ENCODE measurements at regions not wholly inside any gene's neighbourhood (a gene's known extent, or its start where the extent isn't known, plus 50 kb on each side); places are given as distances from the start of the nearest gene placed in this dataset.
"Not testable (repeated sequence)": the region's sequence is repeated elsewhere in the genome, so short reads cannot be mapped to it uniquely, and the experiment has no call there.

DNA sequence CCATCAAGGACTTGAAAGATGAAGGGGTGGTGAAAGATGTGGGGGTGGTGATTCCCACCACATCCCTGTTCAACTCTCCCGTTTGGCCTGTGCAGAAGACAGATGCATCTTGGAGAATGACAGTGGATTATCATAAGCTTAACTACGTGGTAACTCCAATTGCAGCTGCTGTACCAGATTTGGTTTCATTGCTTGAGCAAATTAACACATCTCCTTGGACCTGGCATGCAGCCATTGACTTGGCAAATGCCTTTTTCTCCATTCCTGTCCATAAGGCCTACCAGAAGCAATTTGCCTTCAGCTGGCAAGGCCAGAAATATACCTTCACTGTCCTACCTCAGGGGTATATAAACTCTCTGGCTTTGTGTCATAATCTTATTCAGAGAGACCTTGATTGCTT is 746.3 kb downstream of the DNAH5 start:
- not testable (repeated sequence) for H3K27ac Mint-ChIP-seq; H3K36me3 Mint-ChIP-seq; H3K4me1 Mint-ChIP-seq (ENCODE audit: low read depth in 2 of 2); DNase-seq (ENCODE audit: low spot score); H3K9me3 Mint-ChIP-seq; H3K4me3 Mint-ChIP-seq; H3K27me3 Mint-ChIP-seq; ATAC-seq

DNA sequence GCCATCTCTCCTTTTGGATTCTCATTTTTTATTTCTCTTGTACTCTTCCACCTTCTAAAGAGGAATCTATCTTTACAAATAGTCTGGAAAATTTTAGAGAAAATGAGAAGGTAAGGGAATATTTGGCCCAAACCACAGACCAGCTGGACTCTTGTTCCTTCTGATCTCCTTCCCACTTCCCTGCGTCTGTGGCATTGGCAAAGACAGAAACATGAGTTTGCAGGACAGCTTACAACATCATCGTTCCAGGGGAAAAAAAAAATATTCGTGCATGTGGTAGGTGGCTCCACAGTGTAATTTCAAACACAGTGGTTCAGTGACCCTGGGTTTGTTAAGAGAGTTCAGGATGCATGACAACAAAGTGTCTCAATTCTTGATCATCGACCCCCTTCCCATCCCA is 755.0 kb downstream of the DNAH5 start:
- Mint-ChIP-seq H3K27ac (no peak overlapping the region), H3K27me3 (no peaks in the 10 kb centered on the region), H3K4me3 (no peak overlapping the region), H3K36me3 (no peaks in the 10 kb centered on the region), H3K9me3 (no peaks in the 10 kb centered on the region), H3K4me1 (ENCODE audit: low read depth in 2 of 2) (no peaks in the 10 kb centered on the region)
- ATAC-seq: no peak
- DNase-seq (ENCODE audit: low spot score): no peak

- no peak overlapping the region for H3K27ac Mint-ChIP-seq
- H3K36me3 Mint-ChIP-seq: no peaks in the 10 kb centered on the region
- H3K4me1 Mint-ChIP-seq (ENCODE audit: low read depth in 2 of 2): no peaks in the 10 kb centered on the region
- H3K4me3 Mint-ChIP-seq: no peak overlapping the region
- H3K9me3 Mint-ChIP-seq: peaks cover 2% of the 10 kb centered on the region
- no peak for DNase-seq (ENCODE audit: low spot score)
- no peaks in the 10 kb centered on the region for H3K27me3 Mint-ChIP-seq
- no peak for ATAC-seq
These were observed 756.1 kb downstream of the DNAH5 start for GRCh38 chr5:13188371-13188770.

DNA sequence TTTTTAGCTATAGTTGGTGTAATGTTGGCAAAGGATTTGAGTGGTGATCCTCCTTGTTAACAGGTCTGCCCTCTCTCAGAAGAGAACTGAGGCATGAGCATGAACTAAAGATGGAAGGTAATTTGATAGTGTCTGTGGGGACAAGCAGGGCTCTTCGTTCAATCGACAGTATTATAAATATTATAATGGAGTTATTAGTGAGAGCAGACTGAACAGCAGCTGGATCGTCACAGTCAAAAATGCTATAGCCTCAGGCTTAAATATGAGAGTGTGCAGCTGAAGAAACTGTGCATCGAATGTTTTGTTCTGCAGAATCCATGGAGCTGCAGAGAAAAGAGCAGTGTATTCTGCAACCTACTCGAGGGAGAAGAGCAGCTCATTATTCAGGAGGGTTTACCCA is 757.3 kb downstream of the DNAH5 start:
- Mint-ChIP-seq H3K36me3 (no peaks in the 10 kb centered on the region), H3K27ac (no peak overlapping the region), H3K27me3 (no peaks in the 10 kb centered on the region), H3K4me1 (ENCODE audit: low read depth in 2 of 2) (no peaks in the 10 kb centered on the region), H3K4me3 (no peak overlapping the region), H3K9me3 (peaks cover 10% of the 10 kb centered on the region)
- no peak for DNase-seq (ENCODE audit: low spot score)
- ATAC-seq: no peak

DNA sequence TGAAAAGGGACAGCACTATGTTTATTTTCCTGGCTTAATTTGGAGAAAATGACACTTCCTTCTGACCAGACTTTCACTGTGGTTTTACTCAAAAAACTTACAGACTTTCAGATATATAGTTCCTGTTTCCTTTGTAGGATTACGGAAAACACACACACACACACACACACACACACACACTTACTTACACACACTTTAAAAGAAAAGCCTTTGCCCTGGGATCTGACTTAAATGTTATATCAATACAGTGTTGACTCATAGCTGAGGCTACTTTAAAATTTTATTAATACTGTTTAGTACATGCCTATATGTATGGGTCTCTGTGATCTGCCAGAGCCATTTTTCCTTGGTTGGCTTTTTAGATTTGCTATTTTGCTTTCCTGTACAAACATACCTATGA is 758.3 kb downstream of the DNAH5 start:
- no peak overlapping the region for H3K4me3 Mint-ChIP-seq
- no peaks in the 10 kb centered on the region for H3K36me3 Mint-ChIP-seq
- H3K9me3 Mint-ChIP-seq: peaks cover 12% of the 10 kb centered on the region
- H3K27me3 Mint-ChIP-seq: no peaks in the 10 kb centered on the region
- DNase-seq (ENCODE audit: low spot score) (no peak), ATAC-seq (no peak)
- no peak overlapping the region for H3K27ac Mint-ChIP-seq
- no peaks in the 10 kb centered on the region for H3K4me1 Mint-ChIP-seq (ENCODE audit: low read depth in 2 of 2)

GRCh38 chr5:13179407-13180087 is 764.9 kb downstream of the DNAH5 start:
- H3K36me3 Mint-ChIP-seq: no peaks in the 10 kb centered on the region
- H3K27me3 Mint-ChIP-seq: no peaks in the 10 kb centered on the region
- peaks cover 12% of the 10 kb centered on the region for H3K9me3 Mint-ChIP-seq
- ATAC-seq (no peak), DNase-seq (ENCODE audit: low spot score) (no peak)
- no peak overlapping the region for H3K4me3 Mint-ChIP-seq
- no peaks in the 10 kb centered on the region for H3K4me1 Mint-ChIP-seq (ENCODE audit: low read depth in 2 of 2)
- H3K27ac Mint-ChIP-seq: no peak overlapping the region

DNA sequence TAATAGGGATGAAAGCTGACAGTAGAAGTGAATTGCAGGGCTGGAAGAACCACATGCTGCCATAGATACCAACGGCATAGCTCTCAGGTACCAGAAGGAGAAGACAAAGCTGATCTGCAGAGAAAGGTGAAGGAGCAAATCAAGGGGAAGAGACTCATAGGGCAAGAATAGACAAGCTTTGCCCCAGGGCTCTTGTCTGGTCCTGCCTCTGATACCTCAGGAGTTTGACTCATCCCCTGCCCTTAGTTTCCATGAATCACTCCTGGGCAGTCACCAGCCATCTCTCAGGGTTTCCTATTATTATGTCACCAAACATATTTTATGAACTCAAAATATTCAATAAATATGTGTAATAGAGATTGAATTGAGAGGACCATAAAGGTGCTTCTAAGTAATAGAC is 800.9 kb downstream of the DNAH5 start:
- Mint-ChIP-seq H3K4me1 (ENCODE audit: low read depth in 2 of 2) (no peaks in the 10 kb centered on the region), H3K9me3 (peaks cover 9% of the 10 kb centered on the region), H3K27me3 (no peaks in the 10 kb centered on the region), H3K4me3 (no peak overlapping the region), H3K36me3 (no peaks in the 10 kb centered on the region), H3K27ac (no peak overlapping the region)
- DNase-seq (ENCODE audit: low spot score) (no peak), ATAC-seq (no peak)

DNA sequence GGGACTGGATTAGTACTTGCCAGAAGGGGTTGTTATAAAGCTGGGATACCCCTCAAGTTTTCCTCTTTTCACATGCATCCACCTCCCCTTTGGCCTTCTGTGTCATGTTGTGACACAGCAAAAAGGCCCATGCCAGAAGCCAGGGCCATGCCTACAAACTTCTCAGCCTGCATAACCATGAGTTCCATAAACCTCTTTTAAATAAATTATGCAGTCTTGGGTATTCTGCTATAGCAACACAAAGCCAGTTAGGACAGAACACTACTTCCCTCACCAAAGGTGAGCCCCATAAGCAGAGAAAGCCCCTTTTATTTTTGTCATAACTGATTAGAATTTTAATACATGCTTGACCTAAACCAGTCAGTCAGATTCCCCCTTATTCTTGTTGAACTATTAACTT is 801.3 kb downstream of the DNAH5 start:
- no peak overlapping the region for H3K4me3 Mint-ChIP-seq
- no peak overlapping the region for H3K27ac Mint-ChIP-seq
- ATAC-seq: no peak
- H3K9me3 Mint-ChIP-seq: peaks cover 9% of the 10 kb centered on the region
- H3K36me3 Mint-ChIP-seq: no peaks in the 10 kb centered on the region
- H3K27me3 Mint-ChIP-seq: no peaks in the 10 kb centered on the region
- DNase-seq (ENCODE audit: low spot score): no peak
- H3K4me1 Mint-ChIP-seq (ENCODE audit: low read depth in 2 of 2): no peaks in the 10 kb centered on the region

DNA sequence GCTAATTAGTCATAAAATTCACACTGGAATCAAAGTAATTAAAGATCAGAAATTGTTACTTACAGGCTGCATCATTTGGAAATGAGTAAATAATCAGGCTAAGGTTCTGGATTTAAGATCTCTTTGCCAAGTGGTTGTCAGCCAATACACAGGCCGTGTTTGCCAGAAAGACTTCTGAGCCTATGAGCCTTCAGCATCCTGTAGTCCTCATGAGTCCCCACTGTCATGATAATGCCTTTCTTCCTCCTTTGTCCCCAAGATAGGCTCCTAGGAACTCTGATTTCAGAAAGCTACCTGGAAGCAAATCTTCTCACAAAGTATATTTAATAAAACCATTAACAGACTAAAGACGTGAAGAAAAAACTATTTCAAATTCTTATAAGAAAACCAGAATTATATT is 810.5 kb downstream of the DNAH5 start:
- no peak for DNase-seq (ENCODE audit: low spot score)
- no peak overlapping the region for H3K27ac Mint-ChIP-seq
- ATAC-seq: no peak
- H3K9me3 Mint-ChIP-seq: no peaks in the 10 kb centered on the region
- no peak overlapping the region for H3K4me3 Mint-ChIP-seq
- H3K36me3 Mint-ChIP-seq: no peaks in the 10 kb centered on the region
- no peaks in the 10 kb centered on the region for H3K4me1 Mint-ChIP-seq (ENCODE audit: low read depth in 2 of 2)
- H3K27me3 Mint-ChIP-seq: no peaks in the 10 kb centered on the region

DNA sequence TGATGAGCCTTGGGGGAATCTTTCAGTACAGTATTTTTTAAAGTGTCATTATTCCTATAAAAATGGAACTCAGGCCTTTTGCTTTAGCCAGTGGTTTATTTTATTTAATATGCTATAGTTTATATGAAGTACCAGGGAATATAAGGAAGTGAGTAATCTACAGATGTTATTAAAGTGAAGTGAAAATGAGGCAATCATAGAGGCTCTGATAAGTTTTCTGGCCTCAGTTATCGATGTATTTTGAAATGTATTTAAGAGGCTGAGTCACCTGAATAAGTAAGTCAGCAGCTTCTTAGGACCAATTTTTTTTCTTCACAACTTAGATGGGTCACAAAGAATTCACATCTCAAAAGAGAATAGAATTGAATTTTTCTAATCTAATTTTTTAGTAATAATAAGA is 829.0 kb downstream of the DNAH5 start:
- Mint-ChIP-seq H3K4me1 (ENCODE audit: low read depth in 2 of 2) (no peaks in the 10 kb centered on the region), H3K27ac (no peak overlapping the region), H3K9me3 (peaks cover 3% of the 10 kb centered on the region), H3K27me3 (no peaks in the 10 kb centered on the region), H3K36me3 (no peaks in the 10 kb centered on the region), H3K4me3 (no peak overlapping the region)
- DNase-seq (ENCODE audit: low spot score) (no peak), ATAC-seq (no peak)

GRCh38 chr5:13108265-13108664 is 836.2 kb downstream of the DNAH5 start:
- H3K4me3 Mint-ChIP-seq: no peak overlapping the region
- peaks cover 8% of the 10 kb centered on the region for H3K9me3 Mint-ChIP-seq
- no peak overlapping the region for H3K27ac Mint-ChIP-seq
- H3K36me3 Mint-ChIP-seq: no peaks in the 10 kb centered on the region
- DNase-seq (ENCODE audit: low spot score): no peak
- H3K4me1 Mint-ChIP-seq (ENCODE audit: low read depth in 2 of 2): no peaks in the 10 kb centered on the region
- no peaks in the 10 kb centered on the region for H3K27me3 Mint-ChIP-seq
- ATAC-seq: no peak

- H3K27ac Mint-ChIP-seq: no peak overlapping the region
- ATAC-seq (no peak), DNase-seq (ENCODE audit: low spot score) (no peak)
- H3K4me1 Mint-ChIP-seq (ENCODE audit: low read depth in 2 of 2): no peaks in the 10 kb centered on the region
- no peaks in the 10 kb centered on the region for H3K36me3 Mint-ChIP-seq
- no peaks in the 10 kb centered on the region for H3K27me3 Mint-ChIP-seq
- H3K9me3 Mint-ChIP-seq: peaks cover 9% of the 10 kb centered on the region
- H3K4me3 Mint-ChIP-seq: no peak overlapping the region
These were observed 837.0 kb downstream of the DNAH5 start for GRCh38 chr5:13107537-13107936.

DNA sequence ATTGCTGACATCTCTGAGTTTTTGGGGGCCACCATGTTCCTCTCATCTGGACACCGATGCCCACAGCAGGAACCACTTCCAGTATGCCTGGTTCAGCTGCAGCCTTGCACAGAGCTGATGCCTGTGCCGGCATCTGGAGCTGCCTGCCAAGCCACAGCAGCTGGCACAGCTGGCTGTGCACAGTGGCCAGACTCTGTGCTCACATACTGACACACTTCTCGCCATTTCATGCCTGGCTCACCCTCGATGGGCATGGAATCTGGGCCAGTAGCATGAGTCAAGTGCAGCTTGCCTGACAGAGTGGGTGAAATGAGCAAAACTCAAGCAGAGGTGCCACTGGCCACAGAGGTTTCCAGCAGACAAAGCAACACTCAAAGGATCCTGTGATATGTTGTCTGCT is 863.4 kb downstream of the DNAH5 start:
- no peak overlapping the region for H3K4me3 Mint-ChIP-seq
- DNase-seq (ENCODE audit: low spot score) (no peak), ATAC-seq (no peak)
- no peaks in the 10 kb centered on the region for H3K36me3 Mint-ChIP-seq
- no peak overlapping the region for H3K27ac Mint-ChIP-seq
- H3K9me3 Mint-ChIP-seq: peaks cover 11% of the 10 kb centered on the region
- no peaks in the 10 kb centered on the region for H3K27me3 Mint-ChIP-seq
- H3K4me1 Mint-ChIP-seq (ENCODE audit: low read depth in 2 of 2): no peaks in the 10 kb centered on the region

DNA sequence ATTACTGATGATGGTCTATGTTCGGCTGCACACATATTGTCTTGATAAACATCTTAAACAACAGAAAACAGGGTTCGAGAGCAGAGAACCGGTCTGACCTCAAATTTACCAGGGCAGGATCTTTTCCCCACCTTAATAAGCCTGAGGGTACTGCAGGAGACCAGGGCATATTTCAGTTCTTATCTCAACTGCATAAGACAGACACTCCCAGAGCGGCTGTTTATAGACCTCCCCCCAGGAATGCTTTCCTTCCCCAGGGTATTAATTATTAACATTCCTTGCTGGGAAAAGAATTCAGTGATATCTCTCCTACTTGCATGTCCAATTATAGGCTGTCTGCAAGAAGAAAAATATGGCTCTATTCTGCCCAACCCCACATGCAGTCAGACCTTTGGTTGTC is 871.6 kb downstream of the DNAH5 start:
- peaks cover 13% of the 10 kb centered on the region for H3K9me3 Mint-ChIP-seq
- ATAC-seq; DNase-seq (ENCODE audit: low spot score); H3K27ac Mint-ChIP-seq; H3K4me1 Mint-ChIP-seq (ENCODE audit: low read depth in 2 of 2); H3K4me3 Mint-ChIP-seq; H3K27me3 Mint-ChIP-seq: not testable (repeated sequence)
- peaks cover 15% of the 10 kb centered on the region for H3K36me3 Mint-ChIP-seq

DNA sequence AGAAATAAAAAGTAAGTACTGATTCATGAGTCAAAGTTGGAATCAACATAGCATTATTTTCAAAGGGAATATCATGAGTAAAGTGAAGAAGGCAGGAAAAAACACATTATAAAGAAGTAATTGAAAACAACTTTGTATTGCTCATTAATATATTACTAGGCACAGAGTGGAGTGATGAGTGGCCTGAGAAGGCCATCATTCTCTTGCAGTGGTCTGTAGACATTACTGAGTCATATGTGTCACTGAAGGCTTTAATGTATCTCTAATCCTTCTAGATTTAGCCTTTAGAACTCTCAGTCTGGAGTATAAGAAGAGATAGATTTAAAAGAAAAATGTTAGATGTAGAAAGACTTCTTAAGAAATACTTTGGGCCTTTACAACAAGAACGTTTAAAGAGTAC is 881.4 kb downstream of the DNAH5 start:
- H3K9me3 Mint-ChIP-seq: peaks cover 5% of the 10 kb centered on the region
- no peaks in the 10 kb centered on the region for H3K36me3 Mint-ChIP-seq
- no peak for ATAC-seq
- DNase-seq (ENCODE audit: low spot score): no peak
- H3K4me3 Mint-ChIP-seq: no peak overlapping the region
- H3K27me3 Mint-ChIP-seq: no peaks in the 10 kb centered on the region
- no peaks in the 10 kb centered on the region for H3K4me1 Mint-ChIP-seq (ENCODE audit: low read depth in 2 of 2)
- H3K27ac Mint-ChIP-seq: no peak overlapping the region
